ENCODE measurements at regions not wholly inside any gene's neighbourhood (a gene's known extent, or its start where the extent isn't known, plus 50 kb on each side); places are given as distances from the start of the nearest gene placed in this dataset.

- Histone ChIP-seq H4K20me1 (ENCODE audit: insufficient read depth) (no peaks in the 10 kb centered on the region), H3K27ac (ENCODE audit: low read length) (no peak overlapping the region), H3F3A (ENCODE audit: insufficient read depth, low read length, poor library complexity, severe bottlenecking) (no peaks in the 10 kb centered on the region), H3K27me3 (ENCODE audit: insufficient read depth, low read depth, low read length) (no peaks in the 10 kb centered on the region), H3K9me2 (ENCODE audit: insufficient read depth, low read length) (no peaks in the 10 kb centered on the region), H3K36me3 (ENCODE audit: insufficient read depth, low read length) (no peaks in the 10 kb centered on the region), H3K4me3 (ENCODE audit: low read length) (no peak overlapping the region), H3K9ac (ENCODE audit: low read length) (no peak overlapping the region), H2AFZ (ENCODE audit: low read depth, low read length) (no peak overlapping the region), H3K4me2 (ENCODE audit: low read length) (no peak overlapping the region), H3K9me3 (ENCODE audit: low read length) (no peaks in the 10 kb centered on the region), H3K79me2 (replicated peaks; ENCODE audit: insufficient read depth, low read length) (no peaks in the 10 kb centered on the region)
- TF ChIP-seq TAF1 (IDR thresholded peaks at IDR 0.05; ENCODE audit: low read depth): no peak
- no peak for TF ChIP-seq SMC3 (conservative IDR thresholded peaks at IDR 0.05; ENCODE audit: poor library complexity)
- no peak for TF ChIP-seq REST (IDR thresholded peaks at IDR 0.05; ENCODE audit: borderline replicate concordance)
- no peak for TF ChIP-seq CTCF (IDR thresholded peaks at IDR 0.05; ENCODE audit: poor library complexity, severe bottlenecking)
Observed at GRCh38 chr13:72144636-72145035, 277.6 kb upstream of the DACH1 start.

- Histone ChIP-seq H3K9me3 (ENCODE audit: low read length) (no peaks in the 10 kb centered on the region), H2AFZ (ENCODE audit: low read depth, low read length) (no peak overlapping the region), H3K4me2 (ENCODE audit: low read length) (no peak overlapping the region), H3K36me3 (ENCODE audit: insufficient read depth, low read length) (no peaks in the 10 kb centered on the region), H3K9me2 (ENCODE audit: insufficient read depth, low read length) (no peaks in the 10 kb centered on the region), H3K27ac (ENCODE audit: low read length) (no peak overlapping the region), H4K20me1 (ENCODE audit: insufficient read depth) (no peaks in the 10 kb centered on the region), H3K9ac (ENCODE audit: low read length) (no peak overlapping the region), H3F3A (ENCODE audit: insufficient read depth, low read length, poor library complexity, severe bottlenecking) (no peaks in the 10 kb centered on the region), H3K27me3 (ENCODE audit: insufficient read depth, low read depth, low read length) (no peaks in the 10 kb centered on the region), H3K79me2 (replicated peaks; ENCODE audit: insufficient read depth, low read length) (no peaks in the 10 kb centered on the region), H3K4me3 (ENCODE audit: low read length) (no peak overlapping the region)
- no peak for TF ChIP-seq TAF1 (IDR thresholded peaks at IDR 0.05; ENCODE audit: low read depth)
- TF ChIP-seq RAD21 (conservative IDR thresholded peaks at IDR 0.05): no peak
Observed at GRCh38 chr13:72141855-72142519, 275.0 kb upstream of the DACH1 start.

- Histone ChIP-seq H2AFZ (ENCODE audit: low read depth, low read length) (no peak overlapping the region), H4K20me1 (ENCODE audit: insufficient read depth) (no peaks in the 10 kb centered on the region), H3K9ac (ENCODE audit: low read length) (no peak overlapping the region), H3K4me3 (ENCODE audit: low read length) (no peak overlapping the region), H3K27me3 (ENCODE audit: insufficient read depth, low read depth, low read length) (no peaks in the 10 kb centered on the region), H3K27ac (ENCODE audit: low read length) (no peak overlapping the region), H3K79me2 (replicated peaks; ENCODE audit: insufficient read depth, low read length) (no peaks in the 10 kb centered on the region), H3K36me3 (ENCODE audit: insufficient read depth, low read length) (no peaks in the 10 kb centered on the region), H3K9me2 (ENCODE audit: insufficient read depth, low read length) (no peaks in the 10 kb centered on the region), H3F3A (ENCODE audit: insufficient read depth, low read length, poor library complexity, severe bottlenecking) (no peaks in the 10 kb centered on the region), H3K9me3 (ENCODE audit: low read length) (no peaks in the 10 kb centered on the region), H3K4me2 (ENCODE audit: low read length) (no peak overlapping the region)
- TF ChIP-seq MXI1 (conservative IDR thresholded peaks at IDR 0.05; ENCODE audit: poor library complexity, severe bottlenecking) (no peak), RAD21 (conservative IDR thresholded peaks at IDR 0.05) (no peak), EZH2 (IDR thresholded peaks at IDR 0.05; ENCODE audit: borderline replicate concordance, insufficient read depth, low read length, poor library complexity, severe bottlenecking) (no peak), REST (IDR thresholded peaks at IDR 0.05; ENCODE audit: borderline replicate concordance) (no peak), TAF1 (IDR thresholded peaks at IDR 0.05; ENCODE audit: low read depth) (no peak), CTCF (IDR thresholded peaks at IDR 0.05; ENCODE audit: poor library complexity, severe bottlenecking) (no peak), SMC3 (conservative IDR thresholded peaks at IDR 0.05; ENCODE audit: poor library complexity) (no peak), POLR2AphosphoS5 (IDR thresholded peaks at IDR 0.05) (no peak), EP300 (conservative IDR thresholded peaks at IDR 0.05; ENCODE audit: poor library complexity, severe bottlenecking) (no peak)
Observed at GRCh38 chr13:72139192-72139591, 272.2 kb upstream of the DACH1 start.

Data from neural cell (in vitro differentiated cells).